IPS-NIHi7 (cell line): ENCODE measurements at regions not wholly inside any gene's neighbourhood (a gene's known extent, or its start where the extent isn't known, plus 50 kb on each side); places are given as distances from the start of the nearest gene placed in this dataset.
A peak's percentile ranks its signal among the peaks of the same experiment; 100 is the strongest.

Source experiments
- DNase-seq: peaks from one replicate; pipeline ENCODE4 v3.0.0; 2012; ENCODE audit warnings: mixed read lengths; ENCODE audit errors: extremely low spot score

GRCh38 chr6:154561750-154562149, 51.3 kb upstream of the CNKSR3 start:
- no peak for DNase-seq

GRCh38 chr6:154565331-154565730, 54.8 kb upstream of the CNKSR3 start:
- no peak for DNase-seq

- DNase-seq, result no peak
Measured at GRCh38 chr6:154566866-154567265, 56.4 kb upstream of the CNKSR3 start.

- DNase-seq, result no peak
Measured at GRCh38 chr6:154567695-154568220, 57.3 kb upstream of the CNKSR3 start.

- no peak for DNase-seq
Measured at GRCh38 chr6:154569156-154569862, 58.8 kb upstream of the CNKSR3 start.

GRCh38 chr6:154570505-154570904, 60.0 kb upstream of the CNKSR3 start:
- no peak for DNase-seq

- DNase-seq, result no peak
Measured at GRCh38 chr6:154572556-154572955, 62.1 kb upstream of the CNKSR3 start.

GRCh38 chr6:154578004-154578559, 67.6 kb upstream of the CNKSR3 start:
- no peak for DNase-seq

- DNase-seq, result no peak
Measured at GRCh38 chr6:154579046-154579445, 68.6 kb upstream of the CNKSR3 start.

- DNase-seq, result no peak
Measured at GRCh38 chr6:154579485-154579884, 69.0 kb upstream of the CNKSR3 start.

- no peak for DNase-seq
Measured at GRCh38 chr6:154580397-154581135, 70.1 kb upstream of the CNKSR3 start.

GRCh38 chr6:154582696-154583095, 72.2 kb upstream of the CNKSR3 start:
- DNase-seq, result no peak

GRCh38 chr6:154583546-154584188, 73.2 kb upstream of the CNKSR3 start:
- DNase-seq, result no peak

- no peak for DNase-seq
Measured at GRCh38 chr6:154590756-154591155, 80.3 kb upstream of the CNKSR3 start.

GRCh38 chr6:154591234-154591633, 80.7 kb upstream of the CNKSR3 start:
- DNase-seq, result no peak

- no peak for DNase-seq
Measured at GRCh38 chr6:154592199-154592860, 81.8 kb upstream of the CNKSR3 start.

GRCh38 chr6:154593122-154593521, 82.6 kb upstream of the CNKSR3 start:
- peak; percentile 59 for DNase-seq

- no peak for DNase-seq
Measured at GRCh38 chr6:154594496-154595198, 84.2 kb upstream of the CNKSR3 start.

GRCh38 chr6:154595538-154595937, 85.1 kb upstream of the CNKSR3 start:
- DNase-seq, result no peak

GRCh38 chr6:154596009-154596408, 85.5 kb upstream of the CNKSR3 start:
- DNase-seq, result no peak

- no peak for DNase-seq
Measured at GRCh38 chr6:154596701-154597100, 86.2 kb upstream of the CNKSR3 start.
